ENCODE measurements at regions not wholly inside any gene's neighbourhood (a gene's known extent, or its start where the extent isn't known, plus 50 kb on each side); places are given as distances from the start of the nearest gene placed in this dataset.

GRCh38 chr6:44508646-44509045, 121.1 kb downstream of the CDC5L start:
- TF ChIP-seq RAD21 (IDR thresholded peaks at IDR 0.05; ENCODE audit: low read depth) (no peak), EP300 (IDR thresholded peaks at IDR 0.05; ENCODE audit: borderline replicate concordance) (no peak), EGR1 (IDR thresholded peaks at IDR 0.05) (no peak), YY1 (IDR thresholded peaks at IDR 0.05; ENCODE audit: low read depth) (no peak), NFIC (IDR thresholded peaks at IDR 0.05) (no peak), ZBTB7A (IDR thresholded peaks at IDR 0.05; ENCODE audit: low read depth) (no peak), CEBPB (IDR thresholded peaks at IDR 0.05) (no peak), CREB1 (IDR thresholded peaks at IDR 0.05; ENCODE audit: low read depth) (no peak), REST (IDR thresholded peaks at IDR 0.05; ENCODE audit: low read depth) (no peak), TAF1 (IDR thresholded peaks at IDR 0.05; ENCODE audit: low read depth) (no peak), TCF12 (IDR thresholded peaks at IDR 0.05; ENCODE audit: low read depth) (no peak), FOXM1 (IDR thresholded peaks at IDR 0.05; ENCODE audit: borderline replicate concordance, low read depth) (no peak)
- TF ChIP-seq, protein P1, sequence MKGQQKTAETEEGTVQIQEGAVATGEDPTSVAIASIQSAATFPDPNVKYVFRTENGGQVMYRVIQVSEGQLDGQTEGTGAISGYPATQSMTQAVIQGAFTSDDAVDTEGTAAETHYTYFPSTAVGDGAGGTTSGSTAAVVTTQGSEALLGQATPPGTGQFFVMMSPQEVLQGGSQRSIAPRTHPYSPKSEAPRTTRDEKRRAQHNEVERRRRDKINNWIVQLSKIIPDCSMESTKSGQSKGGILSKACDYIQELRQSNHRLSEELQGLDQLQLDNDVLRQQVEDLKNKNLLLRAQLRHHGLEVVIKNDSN (IDR thresholded peaks at IDR 0.05) = no peak
- TF ChIP-seq, protein P2, sequence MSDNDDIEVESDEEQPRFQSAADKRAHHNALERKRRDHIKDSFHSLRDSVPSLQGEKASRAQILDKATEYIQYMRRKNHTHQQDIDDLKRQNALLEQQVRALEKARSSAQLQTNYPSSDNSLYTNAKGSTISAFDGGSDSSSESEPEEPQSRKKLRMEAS (IDR thresholded peaks at IDR 0.05) = no peak

DNA sequence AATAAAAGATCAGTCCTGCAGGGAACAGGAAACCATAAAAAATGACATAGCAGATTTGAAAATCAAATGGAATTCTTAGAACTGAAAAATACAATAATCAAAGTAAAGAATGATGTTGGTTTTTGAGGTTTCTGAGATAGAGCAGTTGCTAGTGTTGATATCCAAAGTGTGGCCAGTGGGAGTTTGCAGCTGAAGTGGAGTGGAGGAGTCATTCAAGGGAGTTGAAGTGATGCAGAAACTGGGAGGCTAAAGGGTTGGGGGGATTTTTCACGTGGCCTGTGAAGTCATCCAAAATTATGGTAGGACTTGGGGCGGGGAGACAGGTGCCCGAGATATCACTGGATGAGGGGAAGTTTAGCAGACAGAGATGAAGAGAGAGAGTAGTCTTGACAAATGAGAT, 123.6 kb downstream of the CDC5L start:
- no peak for TF ChIP-seq TAF1 (IDR thresholded peaks at IDR 0.05; ENCODE audit: low read depth)
- no peak for TF ChIP-seq TCF12 (IDR thresholded peaks at IDR 0.05; ENCODE audit: low read depth)
- TF ChIP-seq EP300 (IDR thresholded peaks at IDR 0.05; ENCODE audit: borderline replicate concordance) = no peak
- TF ChIP-seq CREB1 (IDR thresholded peaks at IDR 0.05; ENCODE audit: low read depth) = no peak
- TF ChIP-seq, protein P2 (IDR thresholded peaks at IDR 0.05) = no peak
- TF ChIP-seq RAD21 (IDR thresholded peaks at IDR 0.05; ENCODE audit: low read depth) = no peak
- no peak for TF ChIP-seq EGR1 (IDR thresholded peaks at IDR 0.05)
- TF ChIP-seq REST (IDR thresholded peaks at IDR 0.05; ENCODE audit: low read depth) = no peak
- TF ChIP-seq FOXM1 (IDR thresholded peaks at IDR 0.05; ENCODE audit: borderline replicate concordance, low read depth) = no peak
- TF ChIP-seq CEBPB (IDR thresholded peaks at IDR 0.05) = no peak
- no peak for TF ChIP-seq NFIC (IDR thresholded peaks at IDR 0.05)
- TF ChIP-seq YY1 (IDR thresholded peaks at IDR 0.05; ENCODE audit: low read depth) = no peak
- TF ChIP-seq ZBTB7A (IDR thresholded peaks at IDR 0.05; ENCODE audit: low read depth) = no peak
- TF ChIP-seq, protein P1 (IDR thresholded peaks at IDR 0.05) = no peak
- TF ChIP-seq TEAD4 (IDR thresholded peaks at IDR 0.05) = no peak

GRCh38 chr6:44512868-44513741, 125.6 kb downstream of the CDC5L start:
- TF ChIP-seq, protein P1 (IDR thresholded peaks at IDR 0.05) = no peak
- TF ChIP-seq, protein P2 (IDR thresholded peaks at IDR 0.05) = 0 out of 2 replicates have a peak, but pooled peaks have one; percentile 27

- TF ChIP-seq TAF1 (IDR thresholded peaks at IDR 0.05; ENCODE audit: low read depth) (no peak), TEAD4 (IDR thresholded peaks at IDR 0.05) (no peak), REST (IDR thresholded peaks at IDR 0.05; ENCODE audit: low read depth) (no peak), RAD21 (IDR thresholded peaks at IDR 0.05; ENCODE audit: low read depth) (no peak), TCF12 (IDR thresholded peaks at IDR 0.05; ENCODE audit: low read depth) (no peak), EP300 (IDR thresholded peaks at IDR 0.05; ENCODE audit: borderline replicate concordance) (no peak), CEBPB (IDR thresholded peaks at IDR 0.05) (no peak), FOXM1 (IDR thresholded peaks at IDR 0.05; ENCODE audit: borderline replicate concordance, low read depth) (no peak), CREB1 (IDR thresholded peaks at IDR 0.05; ENCODE audit: low read depth) (no peak)
- TF ChIP-seq, protein P1 (IDR thresholded peaks at IDR 0.05) = no peak
These were observed 126.6 kb downstream of the CDC5L start for GRCh38 chr6:44514085-44514484.
